ENCODE measurements at regions not wholly inside any gene's neighbourhood (a gene's known extent, or its start where the extent isn't known, plus 50 kb on each side); places are given as distances from the start of the nearest gene placed in this dataset.

DNA sequence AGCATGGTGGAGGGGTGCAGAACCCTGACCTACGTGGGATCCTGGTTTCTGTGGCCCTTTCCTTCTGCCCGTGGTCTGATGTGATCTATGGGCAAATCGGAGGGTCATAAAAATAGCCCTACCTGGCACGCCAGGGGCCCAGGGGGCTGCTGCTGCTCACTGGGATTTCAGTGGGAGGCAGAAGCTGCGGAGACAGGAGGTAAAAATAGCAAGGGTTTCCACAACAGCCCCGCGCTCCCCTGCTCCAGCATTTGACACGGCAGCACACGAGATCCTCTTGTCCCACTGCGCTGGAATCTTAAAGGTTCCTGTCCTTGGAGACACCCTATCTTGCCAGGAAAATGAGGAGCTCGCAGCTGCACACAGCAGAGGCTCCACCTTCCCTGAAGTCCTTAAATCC is 321.2 kb downstream of the CTTN start:
- no peak overlapping the region for H3K4me3 ChIP-seq (ENCODE audit: low read depth, low read length)
- DNase-seq (ENCODE audit: low read depth) = no peak

DNA sequence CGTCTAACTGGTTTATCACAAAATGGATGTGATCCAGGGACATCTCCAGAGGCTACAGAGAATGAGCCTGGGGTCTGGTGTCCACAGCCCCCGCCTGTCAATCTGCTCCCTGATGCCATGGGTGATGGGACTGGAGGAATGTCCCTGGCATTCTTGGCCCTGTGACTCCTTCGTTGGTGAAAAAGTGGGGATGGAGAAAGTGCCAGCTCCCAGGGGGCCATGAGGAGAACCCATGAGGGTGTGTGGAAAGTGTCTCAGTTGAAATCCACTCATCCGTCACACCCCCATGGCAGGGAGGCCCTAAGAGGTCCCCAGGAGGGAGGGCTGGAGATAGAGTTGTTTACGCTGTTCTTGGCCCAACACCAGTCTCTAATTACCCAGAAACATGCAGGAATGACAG is 322.0 kb downstream of the CTTN start:
- DNase-seq (ENCODE audit: low read depth) = no peak
- no peak overlapping the region for H3K4me3 ChIP-seq (ENCODE audit: low read depth, low read length)

- H3K4me3 ChIP-seq (ENCODE audit: low read depth, low read length) = no peak overlapping the region
- no peak for DNase-seq (ENCODE audit: low read depth)
Observed at GRCh38 chr11:70721006-70721405, 322.7 kb downstream of the CTTN start.

GRCh38 chr11:70725278-70725677 is 326.9 kb downstream of the CTTN start:
- no peak for DNase-seq (ENCODE audit: low read depth)
- no peak overlapping the region for H3K4me3 ChIP-seq (ENCODE audit: low read depth, low read length)

DNA sequence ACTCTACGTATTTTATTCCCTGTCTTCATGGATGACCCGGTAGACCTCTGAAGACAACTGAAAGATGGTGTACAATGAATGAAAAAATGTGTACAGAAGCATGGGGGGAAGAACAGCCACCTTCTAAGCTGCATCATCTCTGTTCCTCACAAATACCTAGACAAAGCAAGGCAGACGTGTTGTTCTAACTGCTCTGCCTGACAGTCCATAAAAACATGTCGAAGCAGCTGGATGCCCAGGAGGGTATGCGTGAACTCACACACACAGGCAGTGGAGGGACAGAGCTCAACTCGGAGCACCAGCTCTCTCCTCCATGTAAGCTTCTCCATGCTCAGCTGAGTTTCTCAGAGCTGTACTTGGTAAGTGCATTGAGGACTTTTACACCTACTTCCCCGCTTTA is 327.4 kb downstream of the CTTN start:
- H3K4me3 ChIP-seq (ENCODE audit: low read depth, low read length) = no peak overlapping the region
- no peak for DNase-seq (ENCODE audit: low read depth)

DNA sequence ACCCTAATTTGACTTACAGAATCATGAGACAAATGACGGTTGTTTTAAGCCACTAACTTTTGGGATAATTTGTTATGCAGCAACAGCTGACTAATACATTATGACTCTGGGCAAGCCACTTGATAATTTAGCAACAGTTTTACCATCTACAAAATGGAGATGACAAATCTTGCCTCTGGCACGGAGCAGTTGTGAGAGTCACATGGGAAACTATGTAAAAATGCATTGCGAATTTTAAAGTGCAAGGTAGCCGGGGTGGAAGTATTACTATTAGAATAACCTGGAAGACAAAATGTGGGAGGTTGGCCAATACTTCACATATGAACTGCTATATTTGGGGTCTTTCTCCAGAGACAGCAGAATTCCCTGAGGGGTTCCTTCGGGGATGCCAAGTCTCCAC is 328.7 kb downstream of the CTTN start:
- no peak for DNase-seq (ENCODE audit: low read depth)
- H3K4me3 ChIP-seq (ENCODE audit: low read depth, low read length) = no peak overlapping the region

- DNase-seq (ENCODE audit: low read depth) = no peak
- H3K4me3 ChIP-seq (ENCODE audit: low read depth, low read length) = no peak overlapping the region
Observed at GRCh38 chr11:70727899-70728620, 329.7 kb downstream of the CTTN start.

DNA sequence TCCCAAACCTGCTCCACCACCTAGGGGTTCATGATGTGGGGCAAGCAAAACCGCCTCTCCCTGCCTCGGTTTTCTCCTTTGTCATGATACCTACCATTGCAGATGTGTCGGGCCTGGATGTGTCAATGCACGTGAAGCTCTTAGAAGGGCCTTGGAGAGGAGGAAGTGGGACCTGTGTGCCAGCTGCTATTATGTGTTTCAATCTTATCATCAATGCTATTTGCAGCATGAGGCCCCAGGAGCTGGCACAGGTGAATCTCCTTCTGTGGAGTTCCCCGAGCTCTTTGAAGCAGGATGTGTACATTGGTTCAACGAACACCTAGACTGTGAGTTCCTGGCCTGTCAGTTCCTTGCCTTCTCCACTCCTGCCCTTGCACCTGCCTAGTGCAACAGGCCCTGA is 331.6 kb downstream of the CTTN start:
- no peak for DNase-seq (ENCODE audit: low read depth)
- H3K4me3 ChIP-seq (ENCODE audit: low read depth, low read length) = no peak overlapping the region

DNA sequence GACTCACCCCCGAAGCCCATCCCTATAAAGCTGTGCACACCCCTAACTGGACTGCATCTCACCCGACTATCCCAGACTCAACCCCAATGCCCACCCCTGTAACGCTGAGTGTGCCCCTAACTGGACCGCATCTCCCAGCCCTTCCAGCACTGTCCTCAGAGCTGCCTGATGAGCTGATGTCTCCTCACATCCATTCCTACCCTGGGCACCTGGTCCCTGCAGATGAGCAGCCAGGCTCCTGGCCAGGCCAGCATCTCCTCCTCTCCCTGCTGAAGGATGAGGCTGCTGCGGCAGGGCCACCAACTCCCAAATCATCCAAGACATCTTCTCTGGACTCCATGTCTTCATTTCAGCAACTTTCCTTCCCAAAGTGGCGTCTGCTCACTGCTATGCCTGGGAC is 332.1 kb downstream of the CTTN start:
- DNase-seq (ENCODE audit: low read depth) = no peak
- H3K4me3 ChIP-seq (ENCODE audit: low read depth, low read length) = no peak overlapping the region

DNA sequence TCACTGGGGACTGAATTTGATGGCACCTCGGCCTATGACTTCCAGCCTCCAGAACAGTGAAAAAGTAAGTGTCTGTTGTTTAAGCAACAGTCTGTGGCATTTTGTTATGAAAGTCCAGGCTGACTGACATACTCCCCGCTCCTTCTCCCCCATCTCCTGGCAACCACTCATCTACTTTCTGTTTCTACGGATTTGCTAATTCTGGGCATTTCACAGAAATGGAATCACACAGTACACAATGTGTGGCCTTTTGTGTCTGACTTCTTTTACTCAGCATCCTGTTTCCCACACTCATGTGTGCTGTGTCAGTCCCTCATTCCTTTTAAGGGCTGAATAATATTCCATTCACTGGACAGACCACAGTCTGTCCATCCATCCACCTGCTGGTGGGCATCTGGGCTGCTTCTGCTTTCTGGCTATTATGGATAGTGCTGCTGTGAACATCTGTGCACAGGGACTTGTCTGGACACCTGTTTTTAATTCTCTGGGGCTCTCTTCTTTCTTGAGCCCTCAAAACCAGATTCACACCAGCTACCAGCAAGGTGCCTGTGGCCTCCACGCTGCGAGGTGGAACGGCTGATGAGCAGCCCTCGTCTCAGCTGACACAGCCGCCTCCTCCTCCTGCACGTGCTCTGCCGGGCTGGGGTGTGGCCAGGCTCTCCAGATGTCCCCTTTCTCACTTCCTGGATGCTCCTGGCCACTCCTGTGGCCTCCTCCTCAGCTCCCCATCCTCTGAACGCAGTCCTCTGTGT is 333.1 kb downstream of the CTTN start:
- DNase-seq (ENCODE audit: low read depth) = no peak

GRCh38 chr11:70732023-70732880 is 333.9 kb downstream of the CTTN start:
- H3K4me3 ChIP-seq (ENCODE audit: low read depth, low read length) = no peak overlapping the region
- no peak for DNase-seq (ENCODE audit: low read depth)

More for the DNA sequence above, 333.1 kb downstream of the CTTN start:
- H3K4me3 ChIP-seq (ENCODE audit: low read depth, low read length) = no peak overlapping the region

DNA sequence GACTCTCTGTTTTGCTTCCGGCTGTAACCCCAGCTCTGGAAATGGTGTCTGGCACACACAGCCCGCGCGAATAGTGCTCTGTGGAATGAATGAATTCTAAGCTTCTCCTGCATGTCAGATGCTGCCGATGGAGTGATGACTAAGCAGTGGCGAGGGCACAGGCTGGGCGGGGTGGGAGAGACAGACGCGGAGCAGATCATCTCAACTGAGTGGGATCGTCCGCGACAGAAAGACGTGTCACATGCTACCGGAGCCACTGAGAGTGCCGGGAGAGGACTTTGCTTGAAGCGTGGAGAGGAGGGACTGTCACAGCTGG is 334.5 kb downstream of the CTTN start:
- no peak overlapping the region for H3K4me3 ChIP-seq (ENCODE audit: low read depth, low read length)
- no peak for DNase-seq (ENCODE audit: low read depth)

DNA sequence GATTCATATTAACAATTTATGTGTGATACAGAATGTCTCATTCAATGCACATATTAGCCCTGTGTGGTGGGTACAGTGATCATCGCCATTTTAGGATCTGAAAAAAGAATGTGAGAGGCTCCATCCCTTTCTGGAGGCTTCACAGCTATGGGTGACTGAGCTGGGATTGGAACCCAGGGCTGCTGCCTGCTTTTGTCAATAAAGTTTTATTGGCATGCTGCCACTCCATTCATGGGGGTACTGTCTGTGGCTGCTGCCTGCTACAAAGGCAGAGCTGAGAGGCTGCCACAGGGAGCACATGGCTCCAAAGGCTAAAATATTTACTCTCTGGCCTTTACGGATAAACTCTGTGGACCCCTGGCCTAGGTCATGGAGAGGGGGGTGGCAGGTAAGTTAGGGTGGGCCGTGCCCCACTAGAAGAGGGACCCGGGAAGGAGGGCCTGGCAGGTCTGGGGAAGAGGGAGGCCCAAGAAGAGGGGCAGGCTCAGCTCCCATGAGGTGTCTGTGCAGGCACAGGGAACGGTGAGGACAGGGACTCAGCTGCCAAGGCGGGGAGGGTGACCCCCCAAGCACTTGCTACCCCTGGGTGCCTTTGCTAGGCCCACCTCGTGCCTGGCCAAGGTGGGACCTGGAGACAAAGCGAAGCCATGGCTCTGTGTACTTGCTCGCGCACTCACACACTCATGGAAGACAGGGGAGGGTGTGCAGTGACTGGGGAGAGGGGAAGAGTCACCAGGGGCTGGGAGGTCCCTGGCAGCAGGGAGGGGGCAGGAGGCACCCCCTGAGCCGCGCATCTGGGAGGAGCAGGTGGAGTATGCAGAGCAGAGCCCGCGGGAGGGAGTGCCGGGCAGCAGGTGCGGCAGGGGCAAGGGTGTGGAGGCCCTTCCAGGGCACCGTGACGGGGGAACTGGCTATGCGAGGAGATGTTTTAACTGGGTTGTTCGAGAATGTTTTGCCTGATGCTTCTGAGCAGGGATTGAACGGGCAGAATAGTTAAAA is 335.3 kb downstream of the CTTN start:
- no peak for DNase-seq (ENCODE audit: low read depth)

DNA sequence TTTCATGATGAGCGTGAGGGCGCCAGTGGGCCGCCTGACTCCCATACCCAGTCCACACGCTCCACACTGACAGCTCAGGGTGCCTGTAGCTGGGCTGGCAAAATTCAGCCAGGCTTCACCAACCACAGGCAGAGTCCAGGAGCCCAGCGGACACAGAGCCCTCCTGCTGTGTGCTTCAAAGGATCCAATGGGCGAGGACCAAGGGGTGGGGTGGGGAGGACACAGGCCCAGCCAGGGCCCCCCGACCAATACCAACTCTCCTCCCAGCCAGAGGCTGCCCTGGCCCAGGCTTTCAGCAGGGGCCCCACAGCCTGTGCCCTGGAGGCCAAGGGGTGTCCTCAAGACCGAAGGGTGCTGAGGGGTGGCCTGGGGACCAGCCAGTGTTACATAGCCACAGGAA is 336.1 kb downstream of the CTTN start:
- DNase-seq (ENCODE audit: low read depth) = no peak
- no peak overlapping the region for H3K4me3 ChIP-seq (ENCODE audit: low read depth, low read length)

More for the DNA sequence above, 335.3 kb downstream of the CTTN start:
- no peak overlapping the region for H3K4me3 ChIP-seq (ENCODE audit: low read depth, low read length)

- no peak for DNase-seq (ENCODE audit: low read depth)
- H3K4me3 ChIP-seq (ENCODE audit: low read depth, low read length) = no peak overlapping the region
Observed at GRCh38 chr11:70734911-70735310, 336.6 kb downstream of the CTTN start.

DNA sequence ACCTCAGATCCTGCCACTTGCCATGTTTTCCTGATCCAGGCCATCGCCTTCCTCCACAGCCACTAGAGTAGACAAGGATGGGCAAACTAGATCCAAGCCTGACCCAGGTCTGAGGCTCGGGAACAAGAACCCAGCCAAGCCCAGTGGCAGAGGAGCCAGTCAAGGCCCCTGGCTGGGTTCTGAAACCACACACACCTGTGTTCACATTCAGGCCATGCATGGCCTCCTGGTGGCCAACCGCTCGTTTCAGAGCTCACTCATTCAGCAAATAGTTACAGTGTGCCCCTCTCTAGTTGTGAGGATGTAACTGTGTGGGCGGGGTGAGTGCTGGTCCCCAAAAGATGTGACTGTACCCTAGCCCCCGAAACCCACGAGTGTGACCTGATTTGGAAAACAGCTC is 337.6 kb downstream of the CTTN start:
- no peak for DNase-seq (ENCODE audit: low read depth)
- H3K4me3 ChIP-seq (ENCODE audit: low read depth, low read length) = no peak overlapping the region

DNA sequence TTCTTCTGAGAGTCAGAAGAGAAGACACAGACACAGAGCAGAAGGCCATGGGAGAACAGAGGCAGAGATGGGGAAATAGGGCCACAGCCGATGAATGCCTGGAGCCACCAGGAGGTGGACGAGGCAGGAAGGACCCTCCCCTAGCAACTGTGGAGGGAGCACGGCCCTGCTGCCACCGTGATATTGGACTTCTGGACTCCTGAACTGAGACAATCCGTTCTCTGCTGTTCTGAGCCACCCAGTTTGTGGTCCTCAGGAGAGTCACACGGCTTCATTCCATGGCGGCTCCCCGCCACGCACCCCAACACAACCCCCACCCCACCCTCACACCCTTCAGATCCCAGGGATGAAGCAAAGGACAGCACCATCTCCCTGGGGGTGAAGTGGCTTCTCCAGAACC is 338.1 kb downstream of the CTTN start:
- H3K4me3 ChIP-seq (ENCODE audit: low read depth, low read length) = no peak overlapping the region
- DNase-seq (ENCODE audit: low read depth) = no peak

GRCh38 chr11:70736937-70737640 is 338.8 kb downstream of the CTTN start:
- no peak for DNase-seq (ENCODE audit: low read depth)
- H3K4me3 ChIP-seq (ENCODE audit: low read depth, low read length) = no peak overlapping the region
